Endothelial cell of umbilical vein (primary cell): ENCODE measurements at regions not wholly inside any gene's neighbourhood (a gene's known extent, or its start where the extent isn't known, plus 50 kb on each side); places are given as distances from the start of the nearest gene placed in this dataset.

Source experiments
- BruUV-seq: library from RNA; stranded (reverse); fragments of 400-500 nt; replicated peaks from 2 replicates; lab custom pipeline; 2021; lab: Mats Ljungman, UMichigan
- CTCF ChIA-PET: fragments of 300-600, 350-600 bp; sonication (Branson Sonifier 250); formaldehyde crosslinking; loops from one replicate; lab custom pipeline; 2021; ENCODE audit warnings: antibody characterized with exemption, inconsistent platforms; lab: Charles Lee
- POLR2A ChIA-PET: fragments of 300-600, 350-600 bp; sonication (Branson Sonifier 250); formaldehyde crosslinking; loops from one replicate; lab custom pipeline; 2021; ENCODE audit warnings: antibody characterized with exemption, inconsistent platforms; lab: Charles Lee
- DNase-seq: peaks from one replicate; pipeline ENCODE4 v3.0.0-alpha.2; 2011; ENCODE audit warnings: low read depth, low spot score
- FAIRE-seq: peaks from 2 replicates; lab custom pipeline; 2011; peaks lifted over from hg19 to GRCh38; lab: Jason Lieb, UNC
- H2AFZ ChIP-seq: 2 replicates; pipeline ENCODE4 v1.6.0; 2012; ENCODE audit warnings: low read depth, low read length, control low read depth, inconsistent platforms
- H3K27ac ChIP-seq: 2 replicates; pipeline ENCODE4 v1.5.1; 2011; ENCODE audit warnings: low read depth, mild to moderate bottlenecking, control low read depth, low read length, moderate library complexity; ENCODE audit not compliant: insufficient read depth
- H3K27me3 ChIP-seq, 2 experiments: 2 replicates each; pipeline versions ENCODE4 v1.6.0 to v1.6.1; 2011; ENCODE audit warnings: low read length in 2 of 2, mixed read lengths in 1 of 2; ENCODE audit not compliant: control insufficient read depth in 2 of 2, insufficient read depth in 2 of 2
- H3K36me3 ChIP-seq, 2 experiments: 2 replicates in 1 of 2; 3 replicates in 1 of 2; pipeline ENCODE4 v1.5.1; 2011; ENCODE audit warnings: low read length in 2 of 2, mild to moderate bottlenecking in 1 of 2, moderate library complexity in 1 of 2; ENCODE audit not compliant: control insufficient read depth in 2 of 2, insufficient read depth in 2 of 2; ENCODE audit errors: extremely low read depth in 1 of 2
- H3K4me1 ChIP-seq: 3 replicates; pipeline ENCODE4 v1.5.1; 2011; ENCODE audit warnings: mild to moderate bottlenecking, low read length; ENCODE audit not compliant: control insufficient read depth, insufficient read depth; ENCODE audit errors: extremely low read depth
- H3K4me2 ChIP-seq: 2 replicates; pipeline ENCODE4 v1.6.1; 2011; ENCODE audit warnings: low read length, control low read depth, mixed read lengths; ENCODE audit not compliant: insufficient read depth
- H3K4me3 ChIP-seq, 3 experiments: fragments of 200-600 bp in 1 of 3; sonication (generic), shearing (Covaris generic) in 1 of 3; replicated peaks in 1 of 3; 2 replicates each; pipeline ENCODE4 v1.5.1; 2011 to 2016; ENCODE audit warnings: control low read depth in 3 of 3, low read length in 3 of 3, mild to moderate bottlenecking in 2 of 3, inconsistent platforms in 1 of 3, low read depth in 1 of 3, moderate library complexity in 1 of 3; ENCODE audit not compliant: insufficient read depth in 1 of 3
- H3K79me2 ChIP-seq: 2 replicates; pipeline ENCODE4 v1.6.0; 2012; ENCODE audit warnings: low read length, inconsistent platforms; ENCODE audit not compliant: control insufficient read depth, insufficient read depth
- H3K9ac ChIP-seq: replicated peaks from 2 replicates; pipeline ENCODE3; 2011; ENCODE audit warnings: low read length, control low read depth; ENCODE audit not compliant: insufficient read depth; ENCODE audit errors: extremely low read depth
- H3K9me1 ChIP-seq: replicated peaks from 3 replicates; pipeline ENCODE4 v1.6.0; 2011; ENCODE audit warnings: mild to moderate bottlenecking, low read length; ENCODE audit not compliant: control insufficient read depth, insufficient read depth; ENCODE audit errors: extremely low read depth
- H3K9me3 ChIP-seq: replicated peaks from 2 replicates; pipeline ENCODE4 v1.5.1; 2012; ENCODE audit warnings: low read length, inconsistent platforms; ENCODE audit not compliant: control insufficient read depth, insufficient read depth
- H4K20me1 ChIP-seq: replicated peaks from 2 replicates; pipeline ENCODE3; 2011; ENCODE audit warnings: mild to moderate bottlenecking, low read length; ENCODE audit not compliant: control insufficient read depth, insufficient read depth; ENCODE audit errors: extremely low read depth
- CTCF ChIP-seq, 2 donors: IDR thresholded peaks; 1 replicate in 1 of 2; 2 replicates in 1 of 2; pipeline ENCODE4 v1.5.1; 2011; ENCODE audit warnings: low read length in 2 of 2, mild to moderate bottlenecking in 2 of 2, moderate library complexity in 2 of 2, control low read depth in 1 of 2, inconsistent platforms in 1 of 2, low read depth in 1 of 2; ENCODE audit not compliant: insufficient read depth in 1 of 2; ENCODE audit errors: extremely low read depth in 1 of 2
- EZH2 ChIP-seq: IDR thresholded peaks from 2 replicates; pipeline ENCODE4 v1.6.1; 2012; ENCODE audit warnings: borderline replicate concordance, low read depth, mild to moderate bottlenecking, moderate library complexity, low read length, inconsistent platforms; ENCODE audit not compliant: severe bottlenecking
- FOS ChIP-seq: IDR thresholded peaks from 2 replicates; pipeline ENCODE4 v1.6.1; 2011; ENCODE audit warnings: mild to moderate bottlenecking, low read length, moderate library complexity, borderline replicate concordance; ENCODE audit not compliant: insufficient read depth
- GATA2 ChIP-seq: IDR thresholded peaks from 2 replicates; pipeline ENCODE4 v1.7.0; 2011; ENCODE audit warnings: low read depth, mild to moderate bottlenecking, moderate library complexity, mixed read lengths, low read length; ENCODE audit not compliant: insufficient read length, insufficient read depth
- JUN ChIP-seq: IDR thresholded peaks from 2 replicates; pipeline ENCODE4 v1.6.1; 2011; ENCODE audit warnings: borderline replicate concordance, low read depth; ENCODE audit not compliant: insufficient read length, insufficient read depth
- MAX ChIP-seq: IDR thresholded peaks from 2 replicates; pipeline ENCODE4 v1.6.1; 2011; ENCODE audit not compliant: insufficient read depth, insufficient read length
- MYC ChIP-seq: IDR thresholded peaks from one replicate; pipeline ENCODE4 v1.6.1; 2011; ENCODE audit warnings: mild to moderate bottlenecking, low read depth, low read length
- POLR2A ChIP-seq: IDR thresholded peaks from 2 replicates; pipeline ENCODE4 v1.6.1; 2012; ENCODE audit warnings: low read depth, mild to moderate bottlenecking, control low read depth, low read length
- POLR2AphosphoS5 ChIP-seq: IDR thresholded peaks from 2 replicates; pipeline ENCODE4 v1.6.1; 2012; ENCODE audit warnings: low read depth, mild to moderate bottlenecking, control low read depth, low read length, moderate library complexity; ENCODE audit not compliant: insufficient read depth
- dilution Hi-C: fragments of 300-500 bp; cut with MboI; formaldehyde crosslinking; loops from one replicate; pipeline ENCODE4 v1.15.0; 2019; ENCODE audit warnings: low sequenced_read_pairs; ENCODE audit not compliant: extremely low pct_ligation_motif_present
- intact Hi-C: fragments of 100-400 bp; cut with micrococcal nuclease; formaldehyde crosslinking; loops from one replicate; pipeline ENCODE4 v1.10.0; 2022

GRCh38 chr2:14936426-14936825 is 303.9 kb downstream of the LRATD1 start:
- POLR2A ChIA-PET, result no interaction called here

More at GRCh38 chr2:14936426-14936825, 303.9 kb downstream of the LRATD1 start:
- intact Hi-C loops (no loop called here), dilution Hi-C loops (no loop called here)
- CTCF ChIA-PET, result no interaction called here
- FAIRE-seq (no peak), DNase-seq (no peak)
- TF ChIP-seq POLR2A (no peak), MYC (no peak), FOS (no peak), GATA2 (no peak), POLR2AphosphoS5 (no peak), CTCF (IDR thresholded peaks at IDR 0.05; ENCODE audit: extremely low read depth in 1 of 2, insufficient read depth in 1 of 2, low read depth in 1 of 2, low read length in 2 of 2) (no peak), EZH2 (no peak), MAX (no peak), JUN (no peak)
- H3K9me1 ChIP-seq, result no peaks in the 10 kb centered on the region
- no peak overlapping the region for H2AFZ ChIP-seq
- BruUV-seq, result no TSS peak
- peaks cover 3% of the 10 kb centered on the region for H3K9me3 ChIP-seq
- no peak overlapping the region for H3K4me3 ChIP-seq
- H3K79me2 ChIP-seq, result no peaks in the 10 kb centered on the region
- H3K4me1 ChIP-seq, result no peaks in the 10 kb centered on the region
- H3K4me2 ChIP-seq, result no peak overlapping the region
- no peaks in the 10 kb centered on the region for H3K27me3 ChIP-seq
- no peak overlapping the region for H3K27ac ChIP-seq
- H3K36me3 ChIP-seq, result no peaks in the 10 kb centered on the region
- no peak overlapping the region for H3K9ac ChIP-seq
- no peaks in the 10 kb centered on the region for H4K20me1 ChIP-seq
